OCI-LY7 (cell line): ENCODE measurements at regions not wholly inside any gene's neighbourhood (a gene's known extent, or its start where the extent isn't known, plus 50 kb on each side); places are given as distances from the start of the nearest gene placed in this dataset.

ENCODE experiments used
- BruUV-seq: library from RNA; stranded (reverse); fragments of 400-500 nt; replicated peaks from 2 replicates; lab custom pipeline; 2021; lab: Mats Ljungman, UMichigan
- CTCF ChIA-PET: fragments of 300-600 bp; sonication (Branson Sonifier 250); formaldehyde crosslinking; loops from one replicate; lab custom pipeline; 2022; ENCODE audit warnings: antibody characterized with exemption; ENCODE audit not compliant: unreplicated experiment; lab: Charles Lee
- POLR2A ChIA-PET: fragments of 300-600 bp; sonication (Branson Sonifier 250); formaldehyde crosslinking; loops from one replicate; lab custom pipeline; 2022; ENCODE audit warnings: antibody characterized with exemption; lab: Charles Lee
- DNase-seq: peaks from one replicate; pipeline ENCODE4 v3.0.0-alpha.2; 2015; ENCODE audit warnings: low spot score
- H2AFZ ChIP-seq: fragments of 200-600 bp; sonication (generic), shearing (Covaris generic); 2 replicates; pipeline ENCODE4 v1.6.1; 2014; ENCODE audit warnings: mild to moderate bottlenecking, antibody characterized with exemption, low read length, moderate library complexity
- H3K27ac ChIP-seq: fragments of 200-600 bp; sonication (generic); 2 replicates; pipeline ENCODE4 v1.5.1; 2014; ENCODE audit warnings: mixed run types, low read depth, mild to moderate bottlenecking, moderate library complexity, low read length, inconsistent platforms; ENCODE audit not compliant: poor library complexity, severe bottlenecking
- H3K36me3 ChIP-seq: fragments of 200-600 bp; sonication (generic); 2 replicates; pipeline ENCODE4 v1.6.1; 2014; ENCODE audit warnings: mild to moderate bottlenecking, antibody characterized with exemption, low read length, moderate library complexity, mixed read lengths; ENCODE audit not compliant: insufficient read depth
- H3K4me1 ChIP-seq: fragments of 200-600 bp; sonication (generic); 2 replicates; pipeline ENCODE4 v1.5.1; 2014; ENCODE audit warnings: mild to moderate bottlenecking, low read length; ENCODE audit not compliant: insufficient read depth, poor library complexity, severe bottlenecking
- H3K4me2 ChIP-seq: fragments of 200-600 bp; sonication (generic); 2 replicates; pipeline ENCODE4 v1.6.1; 2014; ENCODE audit warnings: mild to moderate bottlenecking, low read length
- H3K4me3 ChIP-seq: fragments of 200-600 bp; sonication (generic); 2 replicates; pipeline ENCODE4 v1.5.1; 2014; ENCODE audit warnings: mild to moderate bottlenecking, low read depth, low read length; ENCODE audit not compliant: poor library complexity, severe bottlenecking
- H3K79me2 ChIP-seq: fragments of 200-600 bp; sonication (generic); 2 replicates; pipeline ENCODE4 v1.6.1; 2016; ENCODE audit warnings: low read depth, mild to moderate bottlenecking, low read length, moderate library complexity, mixed read lengths; ENCODE audit not compliant: insufficient read depth
- H3K9me2 ChIP-seq: fragments of 200-600 bp; sonication (generic); 2 replicates; pipeline ENCODE4 v1.6.1; 2016; ENCODE audit warnings: mild to moderate bottlenecking, low read length, mixed read lengths; ENCODE audit not compliant: insufficient read depth
- H3K9me3 ChIP-seq: fragments of 200-600 bp; sonication (generic); 2 replicates; pipeline ENCODE4 v1.6.1; 2014; ENCODE audit warnings: mild to moderate bottlenecking, mixed run types, low read length, mixed read lengths
- H4K20me1 ChIP-seq: fragments of 200-600 bp; sonication (generic); 2 replicates; pipeline ENCODE4 v1.6.1; 2014; ENCODE audit warnings: mild to moderate bottlenecking, antibody characterized with exemption, low read length, moderate library complexity, mixed read lengths; ENCODE audit not compliant: insufficient read depth
- CTCF ChIP-seq: fragments of 200-600 bp; sonication (generic); conservative IDR thresholded peaks from 2 replicates; pipeline ENCODE4 v1.5.1; 2014; ENCODE audit warnings: mild to moderate bottlenecking, antibody characterized with exemption, low read length, moderate library complexity, mixed read lengths
- EZH2phosphoT487 ChIP-seq: fragments of 200-600 bp; sonication (generic); IDR thresholded peaks from 2 replicates; pipeline ENCODE4 v1.6.1; 2018; ENCODE audit warnings: low read depth, borderline replicate concordance, mild to moderate bottlenecking, mixed run types, antibody characterized with exemption, low read length, moderate library complexity, mixed read lengths
- intact Hi-C: fragments of 100-400 bp; cut with micrococcal nuclease; formaldehyde crosslinking; loops from one replicate; pipeline ENCODE4 v1.10.0; 2022; ENCODE audit not compliant: unreplicated experiment

GRCh38 chr19:5263615-5264014 is 77.0 kb downstream of the PTPRS start:
- TF ChIP-seq EZH2phosphoT487: no peak
- TF ChIP-seq CTCF: no peak
- DNase-seq: no peak
- ChIA-PET POLR2A (no interaction called here), CTCF (no interaction called here)
- Histone ChIP-seq H3K4me1 (no peaks in the 10 kb centered on the region), H3K27ac (no peak overlapping the region), H3K36me3 (no peaks in the 10 kb centered on the region; the same call in 1 of the 2 replicates), H3K9me3 (no peaks in the 10 kb centered on the region), H2AFZ (no peak overlapping the region), H3K4me2 (no peak overlapping the region), H4K20me1 (no peaks in the 10 kb centered on the region), H3K79me2 (no peaks in the 10 kb centered on the region), H3K9me2 (no peaks in the 10 kb centered on the region), H3K4me3 (no peak overlapping the region)
- BruUV-seq: no TSS peak
- intact Hi-C loops: no loop called here

- CTCF ChIA-PET: no interaction called here
Measured at GRCh38 chr19:5262721-5263120, 77.9 kb downstream of the PTPRS start.

More at GRCh38 chr19:5262721-5263120, 77.9 kb downstream of the PTPRS start:
- Histone ChIP-seq H3K4me3 (no peak overlapping the region), H3K4me2 (no peak overlapping the region), H3K36me3 (peaks cover 8% of the 10 kb centered on the region), H3K79me2 (no peaks in the 10 kb centered on the region), H2AFZ (no peak overlapping the region), H3K4me1 (no peaks in the 10 kb centered on the region), H4K20me1 (no peaks in the 10 kb centered on the region), H3K9me2 (no peaks in the 10 kb centered on the region), H3K9me3 (no peaks in the 10 kb centered on the region), H3K27ac (no peak overlapping the region)
- BruUV-seq: no TSS peak
- POLR2A ChIA-PET: no interaction called here
- no peak for DNase-seq
- TF ChIP-seq EZH2phosphoT487: no peak
- no peak for TF ChIP-seq CTCF
- intact Hi-C loops: no loop called here
